GM06990 (cell line): ENCODE measurements at regions not wholly inside any gene's neighbourhood (a gene's known extent, or its start where the extent isn't known, plus 50 kb on each side); places are given as distances from the start of the nearest gene placed in this dataset.

Experiments used
- DNase-seq: peaks from one replicate; pipeline ENCODE4 v3.0.0-alpha.2; 2011; ENCODE audit not compliant: insufficient read length; ENCODE audit errors: extremely low read depth
- H3K27me3 ChIP-seq: replicated peaks from 2 replicates; pipeline ENCODE4 v1.6.0; 2011; ENCODE audit warnings: low read length; ENCODE audit not compliant: control insufficient read depth, insufficient read depth
- H3K36me3 ChIP-seq: 2 replicates; pipeline ENCODE4 v1.5.1; 2011; ENCODE audit warnings: low read length; ENCODE audit not compliant: control insufficient read depth, insufficient read depth
- H3K4me3 ChIP-seq: replicated peaks from 2 replicates; pipeline ENCODE4 v1.5.1; 2011; ENCODE audit warnings: low read depth, mild to moderate bottlenecking, control low read depth, low read length
- CTCF ChIP-seq: IDR thresholded peaks from 2 replicates; pipeline ENCODE4 v1.5.1; 2011; ENCODE audit warnings: low read length, control low read depth, mild to moderate bottlenecking, inconsistent platforms; ENCODE audit not compliant: insufficient read depth, poor library complexity, severe bottlenecking

GRCh38 chr20:57767441-57767840 is 57.6 kb upstream of the PMEPA1 start:
- no peaks in the 10 kb centered on the region for H3K27me3 ChIP-seq
- no peak for TF ChIP-seq CTCF
- H3K36me3 ChIP-seq = no peaks in the 10 kb centered on the region
- DNase-seq = no peak
- H3K4me3 ChIP-seq = no peak overlapping the region

GRCh38 chr20:57763235-57763595 is 53.4 kb upstream of the PMEPA1 start:
- Histone ChIP-seq H3K4me3 (no peak overlapping the region), H3K27me3 (no peaks in the 10 kb centered on the region; the same call in 1 of the 2 replicates), H3K36me3 (no peaks in the 10 kb centered on the region)
- no peak for TF ChIP-seq CTCF
- DNase-seq = no peak

GRCh38 chr20:57762531-57763234 is 52.9 kb upstream of the PMEPA1 start:
- Histone ChIP-seq H3K27me3 (no peaks in the 10 kb centered on the region; the same call in 1 of the 2 replicates), H3K36me3 (no peaks in the 10 kb centered on the region), H3K4me3 (no peak overlapping the region)
- no peak for TF ChIP-seq CTCF
- DNase-seq = no peak

GRCh38 chr20:57761413-57761734 is 51.6 kb upstream of the PMEPA1 start:
- TF ChIP-seq CTCF = no peak
- Histone ChIP-seq H3K4me3 (no peak overlapping the region), H3K27me3 (no peaks in the 10 kb centered on the region; the same call in 1 of the 2 replicates), H3K36me3 (no peaks in the 10 kb centered on the region)
- no peak for DNase-seq

- no peaks in the 10 kb centered on the region; the same call in 1 of the 2 replicates for H3K27me3 ChIP-seq
- TF ChIP-seq CTCF = no peak
- no peak for DNase-seq
- no peaks in the 10 kb centered on the region for H3K36me3 ChIP-seq
- no peak overlapping the region for H3K4me3 ChIP-seq
Measured at GRCh38 chr20:57760698-57761412, 51.0 kb upstream of the PMEPA1 start.
